ENCODE measurements at regions not wholly inside any gene's neighbourhood (a gene's known extent, or its start where the extent isn't known, plus 50 kb on each side); places are given as distances from the start of the nearest gene placed in this dataset.

- TF ChIP-seq CTCF (IDR thresholded peaks at IDR 0.05; ENCODE audit: low read depth, low read length, poor library complexity, severe bottlenecking) (no peak), EZH2phosphoT487 (IDR thresholded peaks at IDR 0.05; ENCODE audit: borderline replicate concordance, low read length) (no peak)
These were observed 566.7 kb downstream of the BRD1 start for GRCh38 chr22:49260681-49261580.
